Skin epidermis (tissue), 12 donors: ENCODE measurements at regions not wholly inside any gene's neighbourhood (a gene's known extent, or its start where the extent isn't known, plus 50 kb on each side); places are given as distances from the start of the nearest gene placed in this dataset.

Experiments used
- H3K27ac ChIP-seq, 21 experiments: fragments of 200-600 bp; sonication (generic) in 11 of 21; one replicate each; pipeline ENCODE4 v1.5.0; 2020; ENCODE audit warnings: mild to moderate bottlenecking in 3 of 21, inconsistent platforms in 2 of 21, moderate library complexity in 2 of 21
- H3K4me3 ChIP-seq, 7 experiments: fragments of 200-600 bp; sonication (generic) in 2 of 7; one replicate each; pipeline ENCODE4 v1.5.0; 2020; ENCODE audit warnings: inconsistent platforms in 2 of 7, mild to moderate bottlenecking in 2 of 7, moderate library complexity in 1 of 7

GRCh38 chr2:223701761-223702160 is 99.6 kb upstream of the SCG2 start:
- Histone ChIP-seq H3K4me3 (no peak overlapping the region), H3K27ac (no peak overlapping the region)

GRCh38 chr2:223700221-223700620 is 98.1 kb upstream of the SCG2 start:
- Histone ChIP-seq H3K4me3 (no peak overlapping the region), H3K27ac (peak overlapping the region in 1 of 21 experiments; percentile 40)

GRCh38 chr2:223697892-223698645 is 95.9 kb upstream of the SCG2 start:
- Histone ChIP-seq H3K27ac (no peak overlapping the region), H3K4me3 (no peak overlapping the region)

GRCh38 chr2:223697316-223697891 is 95.2 kb upstream of the SCG2 start:
- Histone ChIP-seq H3K4me3 (no peak overlapping the region), H3K27ac (peak overlapping the region in 1 of 21 experiments; percentile 27)

GRCh38 chr2:223696719-223697118 is 94.6 kb upstream of the SCG2 start:
- H3K27ac ChIP-seq, result peak overlapping the region in 1 of 21 experiments; percentile 27
- H3K4me3 ChIP-seq, result no peak overlapping the region

GRCh38 chr2:223692191-223692947 is 90.2 kb upstream of the SCG2 start:
- Histone ChIP-seq H3K27ac (no peak overlapping the region), H3K4me3 (no peak overlapping the region)

- no peak overlapping the region for H3K4me3 ChIP-seq
- no peak overlapping the region for H3K27ac ChIP-seq
Measured at GRCh38 chr2:223688094-223688835, 86.1 kb upstream of the SCG2 start.

GRCh38 chr2:223681125-223681524 is 79.0 kb upstream of the SCG2 start:
- no peak overlapping the region for H3K27ac ChIP-seq
- H3K4me3 ChIP-seq, result no peak overlapping the region

- H3K27ac ChIP-seq, result no peak overlapping the region
- no peak overlapping the region for H3K4me3 ChIP-seq
Measured at GRCh38 chr2:223674998-223675609, 72.9 kb upstream of the SCG2 start.

GRCh38 chr2:223669453-223670225 is 67.5 kb upstream of the SCG2 start:
- H3K27ac ChIP-seq, result no peak overlapping the region
- no peak overlapping the region for H3K4me3 ChIP-seq

GRCh38 chr2:223668302-223668998 is 66.3 kb upstream of the SCG2 start:
- H3K27ac ChIP-seq, result no peak overlapping the region
- H3K4me3 ChIP-seq, result no peak overlapping the region

GRCh38 chr2:223654384-223654915 is 52.3 kb upstream of the SCG2 start:
- no peak overlapping the region for H3K4me3 ChIP-seq
- H3K27ac ChIP-seq, result no peak overlapping the region

- H3K27ac ChIP-seq, result no peak overlapping the region
- no peak overlapping the region for H3K4me3 ChIP-seq
Measured at GRCh38 chr2:223652902-223653301, 50.7 kb upstream of the SCG2 start.

GRCh38 chr2:223652122-223652521 is 50.0 kb upstream of the SCG2 start:
- Histone ChIP-seq H3K4me3 (no peak overlapping the region), H3K27ac (no peak overlapping the region)
